DOHH2 (cell line): ENCODE measurements at regions not wholly inside any gene's neighbourhood (a gene's known extent, or its start where the extent isn't known, plus 50 kb on each side); places are given as distances from the start of the nearest gene placed in this dataset.

Experiments
- H3F3A ChIP-seq: fragments of 200-600 bp; sonication (generic), shearing (Covaris generic); 2 replicates; pipeline ENCODE4 v1.6.0; 2016; ENCODE audit warnings: antibody characterized with exemption, mild to moderate bottlenecking; ENCODE audit not compliant: control insufficient read depth, insufficient read depth
- H3K27ac ChIP-seq: fragments of 200-600 bp; sonication (generic); 2 replicates; pipeline ENCODE4 v1.5.1; 2014; ENCODE audit warnings: low read depth, mild to moderate bottlenecking, low read length, moderate library complexity
- H3K27me3 ChIP-seq: fragments of 200-600 bp; sonication (generic); 2 replicates; pipeline ENCODE4 v1.6.1; 2014; ENCODE audit warnings: mild to moderate bottlenecking, low read length, mixed read lengths; ENCODE audit not compliant: control insufficient read depth
- H3K36me3 ChIP-seq: fragments of 200-600 bp; sonication (generic); 2 replicates; pipeline ENCODE4 v1.6.1; 2014; ENCODE audit warnings: mild to moderate bottlenecking, low read length, moderate library complexity, mixed read lengths; ENCODE audit not compliant: control insufficient read depth
- H3K4me1 ChIP-seq: fragments of 200-600 bp; sonication (generic); 2 replicates; pipeline ENCODE4 v1.6.1; 2014; ENCODE audit warnings: mild to moderate bottlenecking, low read length, mixed read lengths; ENCODE audit not compliant: control insufficient read depth
- H3K4me2 ChIP-seq: fragments of 200-600 bp; sonication (generic); 2 replicates; pipeline ENCODE4 v1.6.0; 2014; ENCODE audit warnings: mild to moderate bottlenecking, low read length, moderate library complexity
- H3K4me3 ChIP-seq: fragments of 200-600 bp; sonication (generic); 2 replicates; pipeline ENCODE4 v1.5.1; 2014; ENCODE audit warnings: mild to moderate bottlenecking, low read length, mixed read lengths
- H3K79me2 ChIP-seq: fragments of 200-600 bp; sonication (generic); 2 replicates; pipeline ENCODE4 v1.6.1; 2014; ENCODE audit warnings: mild to moderate bottlenecking, low read length, mixed read lengths; ENCODE audit not compliant: control insufficient read depth
- H3K9me2 ChIP-seq: fragments of 200-600 bp; sonication (generic); replicated peaks from 2 replicates; pipeline ENCODE4 v1.6.1; 2014; ENCODE audit warnings: mild to moderate bottlenecking, low read length, mixed read lengths; ENCODE audit not compliant: control insufficient read depth
- H3K9me3 ChIP-seq: fragments of 200-600 bp; sonication (generic); 2 replicates; pipeline ENCODE4 v1.6.1; 2014; ENCODE audit warnings: antibody characterized with exemption, low read length, mixed read lengths; ENCODE audit not compliant: control insufficient read depth, insufficient read depth
- H4K20me1 ChIP-seq: fragments of 200-600 bp; sonication (generic); 2 replicates; pipeline ENCODE4 v1.6.0; 2014; ENCODE audit warnings: low read depth, mild to moderate bottlenecking, antibody characterized with exemption, low read length, moderate library complexity; ENCODE audit not compliant: control insufficient read depth, insufficient read depth
- CTCF ChIP-seq: fragments of 200-600 bp; sonication (generic); IDR thresholded peaks from one replicate; pipeline ENCODE4 v1.5.1; 2014; ENCODE audit warnings: antibody characterized with exemption, mild to moderate bottlenecking, low read depth, low read length; ENCODE audit not compliant: poor library complexity, severe bottlenecking
- EZH2phosphoT487 ChIP-seq: fragments of 200-600 bp; sonication (generic); IDR thresholded peaks from 2 replicates; pipeline ENCODE4 v1.6.1; 2017; ENCODE audit warnings: borderline replicate concordance, mild to moderate bottlenecking, antibody characterized with exemption, low read length, moderate library complexity, mixed read lengths

- TF ChIP-seq CTCF (no peak), EZH2phosphoT487 (no peak)
- Histone ChIP-seq H3K4me1 (no peaks in the 10 kb centered on the region), H3K27ac (no peak overlapping the region), H3K4me2 (no peak overlapping the region), H3K36me3 (no peaks in the 10 kb centered on the region), H3K9me2 (no peaks in the 10 kb centered on the region), H3K9me3 (no peaks in the 10 kb centered on the region), H3K27me3 (no peaks in the 10 kb centered on the region), H4K20me1 (no peaks in the 10 kb centered on the region), H3F3A (no peaks in the 10 kb centered on the region), H3K4me3 (no peak overlapping the region), H3K79me2 (no peaks in the 10 kb centered on the region)
Measured at GRCh38 chr7:88666626-88667025, 92.9 kb upstream of the ZNF804B start.

DNA sequence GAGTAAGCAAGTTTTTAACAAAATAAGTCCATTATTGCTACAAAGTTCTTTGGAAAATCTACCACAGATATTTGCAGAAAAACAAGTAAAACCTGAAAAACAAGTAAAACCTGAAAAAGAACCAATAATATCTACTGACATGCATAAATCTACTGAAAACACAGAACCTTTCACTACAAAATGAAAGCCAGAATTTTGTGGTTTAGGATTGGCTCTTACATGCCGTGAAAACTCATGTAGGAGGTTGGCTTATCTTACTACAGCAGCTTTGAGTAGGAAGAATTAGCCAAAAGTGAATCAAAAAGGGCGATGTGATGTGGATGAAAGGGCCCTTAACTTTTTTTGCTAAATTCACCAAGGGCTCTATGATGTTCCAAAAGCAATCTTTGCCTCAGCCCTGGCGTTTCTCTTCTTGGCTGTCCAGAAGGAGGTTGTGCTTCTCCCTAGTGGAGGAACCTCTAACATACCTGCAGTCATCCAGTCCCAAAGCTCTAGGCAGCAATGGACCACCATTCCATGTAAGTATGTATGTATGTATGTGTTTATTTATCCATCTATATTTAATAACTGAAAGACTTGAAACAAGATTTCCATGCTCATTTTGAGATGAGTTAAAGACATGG is 93.5 kb upstream of the ZNF804B start:
- no peaks in the 10 kb centered on the region for H3F3A ChIP-seq
- no peak overlapping the region for H3K4me2 ChIP-seq
- H3K36me3 ChIP-seq, result no peaks in the 10 kb centered on the region
- TF ChIP-seq CTCF (no peak), EZH2phosphoT487 (no peak)
- H4K20me1 ChIP-seq, result no peaks in the 10 kb centered on the region
- no peaks in the 10 kb centered on the region for H3K9me2 ChIP-seq
- no peak overlapping the region for H3K27ac ChIP-seq
- H3K27me3 ChIP-seq, result no peaks in the 10 kb centered on the region
- no peaks in the 10 kb centered on the region for H3K9me3 ChIP-seq
- H3K4me1 ChIP-seq, result no peaks in the 10 kb centered on the region
- no peaks in the 10 kb centered on the region for H3K79me2 ChIP-seq
- H3K4me3 ChIP-seq, result no peak overlapping the region

DNA sequence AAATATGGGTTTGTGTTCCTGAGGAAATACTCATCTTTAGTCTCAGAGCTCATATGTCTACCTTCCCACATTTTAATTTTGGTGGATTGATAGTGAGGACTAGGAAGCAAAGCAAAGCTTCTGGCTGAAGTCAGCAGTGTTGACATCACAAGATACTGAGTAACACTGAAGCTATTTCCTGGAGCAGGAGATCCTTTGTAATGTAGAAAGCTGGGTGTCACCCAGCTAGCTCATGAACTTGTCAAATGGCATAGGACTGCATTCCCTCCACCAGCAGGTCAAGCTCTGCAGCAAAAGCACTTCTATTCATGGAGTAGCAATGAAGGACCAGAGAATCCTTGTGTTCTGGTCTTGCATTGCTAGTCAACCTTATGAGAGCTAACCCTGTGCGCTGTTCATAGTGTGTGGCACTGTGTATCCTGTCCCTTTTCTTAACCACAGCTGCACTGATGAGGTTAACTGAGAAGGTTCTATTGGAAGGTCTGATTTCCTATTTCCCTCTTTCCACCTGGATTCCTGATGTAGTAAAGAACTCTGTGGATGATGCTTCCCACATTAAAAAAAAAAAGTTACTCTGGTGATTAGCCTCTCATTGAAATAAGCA is 94.8 kb upstream of the ZNF804B start:
- no peaks in the 10 kb centered on the region for H4K20me1 ChIP-seq
- no peaks in the 10 kb centered on the region for H3F3A ChIP-seq
- no peaks in the 10 kb centered on the region for H3K9me2 ChIP-seq
- H3K27me3 ChIP-seq, result no peaks in the 10 kb centered on the region
- no peak overlapping the region for H3K4me3 ChIP-seq
- H3K4me2 ChIP-seq, result no peak overlapping the region
- H3K27ac ChIP-seq, result no peak overlapping the region
- no peaks in the 10 kb centered on the region for H3K4me1 ChIP-seq
- H3K79me2 ChIP-seq, result no peaks in the 10 kb centered on the region
- H3K9me3 ChIP-seq, result no peaks in the 10 kb centered on the region
- TF ChIP-seq CTCF (no peak), EZH2phosphoT487 (no peak)
- no peaks in the 10 kb centered on the region for H3K36me3 ChIP-seq
